GM12878 (cell line): ENCODE measurements at regions not wholly inside any gene's neighbourhood (a gene's known extent, or its start where the extent isn't known, plus 50 kb on each side); places are given as distances from the start of the nearest gene placed in this dataset.

ENCODE experiments used
- ATAC-seq: fragments of 200-7000 bp; cut with Tn5 transposase; 3 replicates; pipeline ENCODE4 v1.9.1; 2020; ENCODE audit warnings: mild to moderate bottlenecking, moderate library complexity
- BruUV-seq: library from RNA; stranded (reverse); fragments of 400-500 nt; replicated peaks from 2 replicates; lab custom pipeline; 2021; lab: Mats Ljungman, UMichigan
- CTCF ChIA-PET: fragments of 300-600 bp; sonication (Branson Sonifier 250); formaldehyde crosslinking; extraction: SDS; loops from one replicate; lab custom pipeline; 2021; ENCODE audit warnings: inconsistent platforms; lab: Yijun Ruan, JAX
- POLR2A ChIA-PET: fragments of 350-600 bp; formaldehyde crosslinking; extraction: SDS; loops from one replicate; lab custom pipeline; 2021; ENCODE audit warnings: inconsistent platforms; lab: Charles Lee
- RAD21 ChIA-PET: fragments of 300-600 bp; sonication (Branson Sonifier 250); formaldehyde crosslinking; loops from one replicate; lab custom pipeline; 2023; ENCODE audit warnings: antibody characterized with exemption; ENCODE audit not compliant: unreplicated experiment; lab: Charles Lee
- SMC1A ChIA-PET: fragments of 300-600 bp; sonication (Branson Sonifier 250); formaldehyde crosslinking; loops from one replicate; lab custom pipeline; 2023; ENCODE audit not compliant: unreplicated experiment, uncharacterized antibody; lab: Charles Lee
- DNase-seq: peaks from one replicate; pipeline ENCODE4 v3.0.0-alpha.2; 2011; ENCODE audit warnings: low read depth, low spot score
- FAIRE-seq: peaks from 3 replicates; lab custom pipeline; 2011; peaks lifted over from hg19 to GRCh38; lab: Jason Lieb, UNC
- H2AFZ ChIP-seq: 2 replicates; pipeline ENCODE4 v1.6.0; 2011; ENCODE audit warnings: low read depth, low read length, control low read depth; ENCODE audit not compliant: control insufficient read depth
- H3K27ac ChIP-seq: 2 replicates; pipeline ENCODE4 v1.5.1; 2011; ENCODE audit warnings: control low read depth; ENCODE audit not compliant: control insufficient read depth, insufficient read depth
- H3K27me3 ChIP-seq, 2 experiments: replicated peaks in 1 of 2; 2 replicates each; pipeline versions ENCODE4 v1.6.0 to v1.6.1; 2011; ENCODE audit warnings: low read length in 1 of 2; ENCODE audit not compliant: control insufficient read depth in 2 of 2, insufficient read depth in 2 of 2
- H3K36me3 ChIP-seq, 2 experiments: 2 replicates each; pipeline ENCODE4 v1.5.1; 2011; ENCODE audit warnings: low read length in 1 of 2; ENCODE audit not compliant: control insufficient read depth in 2 of 2, insufficient read depth in 2 of 2
- H3K4me1 ChIP-seq: 2 replicates; pipeline ENCODE4 v1.6.1; 2011; ENCODE audit warnings: mild to moderate bottlenecking, low read length, moderate library complexity, mixed read lengths; ENCODE audit not compliant: control insufficient read depth, insufficient read depth
- H3K4me2 ChIP-seq: 2 replicates; pipeline ENCODE4 v1.6.0; 2011; ENCODE audit warnings: control low read depth; ENCODE audit not compliant: control insufficient read depth, insufficient read depth
- H3K4me3 ChIP-seq: fragments of 200-600 bp; sonication (generic); 2 replicates; pipeline ENCODE4 v1.5.1; 2016
- H3K79me2 ChIP-seq: 2 replicates; pipeline ENCODE4 v1.6.0; 2011; ENCODE audit warnings: low read length; ENCODE audit not compliant: control insufficient read depth, insufficient read depth
- H3K9ac ChIP-seq: 2 replicates; pipeline ENCODE4 v1.8.0; 2011; ENCODE audit warnings: low read length, control low read depth, mixed read lengths; ENCODE audit not compliant: control insufficient read depth, insufficient read depth
- H3K9me3 ChIP-seq: replicated peaks from 3 replicates; pipeline ENCODE4 v1.5.1; 2011; ENCODE audit warnings: mild to moderate bottlenecking, low read length; ENCODE audit not compliant: control insufficient read depth, insufficient read depth
- H4K20me1 ChIP-seq: 2 replicates; pipeline ENCODE4 v1.6.0; 2011; ENCODE audit not compliant: control insufficient read depth, insufficient read depth
- BHLHE40 ChIP-seq, 2 experiments: fragments of 450-650 bp in 1 of 2; IDR thresholded peaks; 2 replicates each; pipeline ENCODE4 v1.6.1; 2011 to 2017; ENCODE audit warnings: low read depth in 2 of 2, borderline replicate concordance in 1 of 2, improper control_type of control experiment in 1 of 2, low read length in 1 of 2, mild to moderate bottlenecking in 1 of 2
- DPF2 ChIP-seq: fragments of 450-650 bp; IDR thresholded peaks from 2 replicates; pipeline ENCODE4 v1.6.1; 2017; ENCODE audit warnings: mild to moderate bottlenecking
- JUND ChIP-seq: IDR thresholded peaks from 2 replicates; pipeline ENCODE4 v1.6.1; 2012; ENCODE audit warnings: low read depth, mild to moderate bottlenecking, low read length, improper control_type of control experiment, moderate library complexity
- KLF5 ChIP-seq: fragments of 450-650 bp; IDR thresholded peaks from 2 replicates; pipeline ENCODE4 v1.6.1; 2014; ENCODE audit warnings: mild to moderate bottlenecking; ENCODE audit not compliant: partially characterized antibody
- MEF2B ChIP-seq: fragments of 450-650 bp; IDR thresholded peaks from 2 replicates; pipeline ENCODE4 v1.6.1; 2018; ENCODE audit warnings: mild to moderate bottlenecking, moderate library complexity; ENCODE audit not compliant: partially characterized antibody, poor library complexity, severe bottlenecking
- NFYB ChIP-seq: IDR thresholded peaks from 2 replicates; pipeline ENCODE4 v1.6.1; 2011; ENCODE audit warnings: low read depth, mild to moderate bottlenecking, low read length, improper control_type of control experiment, moderate library complexity; ENCODE audit not compliant: insufficient read depth
- NR2F1 ChIP-seq: fragments of 450-650 bp; conservative IDR thresholded peaks from 2 replicates; pipeline ENCODE4 v1.6.1; 2017; ENCODE audit warnings: mild to moderate bottlenecking
- PBX3 ChIP-seq: IDR thresholded peaks from 2 replicates; pipeline ENCODE4 v1.6.1; 2011; ENCODE audit warnings: mild to moderate bottlenecking, low read depth, low read length, moderate library complexity; ENCODE audit not compliant: insufficient replicate concordance
- RAD51 ChIP-seq: fragments of 450-650 bp; IDR thresholded peaks from 2 replicates; pipeline ENCODE4 v1.6.1; 2016; ENCODE audit warnings: moderate library complexity, mild to moderate bottlenecking, inconsistent platforms
- RBBP5 ChIP-seq: fragments of 200-600 bp; sonication (generic); conservative IDR thresholded peaks from 2 replicates; pipeline ENCODE4 v1.6.1; 2016
- SIX5 ChIP-seq: IDR thresholded peaks from 2 replicates; pipeline ENCODE4 v1.6.1; 2011; ENCODE audit warnings: mild to moderate bottlenecking, low read depth, low read length, moderate library complexity; ENCODE audit not compliant: severe bottlenecking
- SKIL ChIP-seq: fragments of 450-650 bp; IDR thresholded peaks from 2 replicates; pipeline ENCODE4 v1.6.1; 2017; ENCODE audit warnings: mild to moderate bottlenecking, low read depth, inconsistent platforms; ENCODE audit not compliant: poor library complexity, severe bottlenecking
- SMAD5 ChIP-seq: IDR thresholded peaks from 2 replicates; pipeline ENCODE4 v1.6.1; 2016; ENCODE audit warnings: antibody characterized with exemption, low read depth
- STAT1 ChIP-seq: fragments of 450-650 bp; conservative IDR thresholded peaks from 2 replicates; pipeline ENCODE4 v1.6.1; 2014; ENCODE audit warnings: antibody characterized with exemption, mild to moderate bottlenecking
- TCF7 ChIP-seq: IDR thresholded peaks from 2 replicates; pipeline ENCODE4 v1.6.1; 2014; ENCODE audit warnings: antibody characterized with exemption, borderline replicate concordance
- USF1 ChIP-seq: IDR thresholded peaks from 2 replicates; pipeline ENCODE4 v1.6.1; 2011; ENCODE audit warnings: borderline replicate concordance, low read depth, mild to moderate bottlenecking, moderate library complexity, mixed read lengths, low read length; ENCODE audit not compliant: insufficient read depth; ENCODE audit errors: extremely low read length
- WRNIP1 ChIP-seq: IDR thresholded peaks from 2 replicates; pipeline ENCODE4 v1.6.1; 2011; ENCODE audit warnings: low read depth, low read length, improper control_type of control experiment, borderline replicate concordance
- in situ Hi-C: fragments of 300-500 bp; cut with MboI; formaldehyde crosslinking; loops from 9 replicates; pipeline ENCODE4 v1.14.3; 2018; ENCODE audit warnings: mixed read lengths
- intact Hi-C: fragments of 100-400 bp; cut with micrococcal nuclease; formaldehyde crosslinking; loops from one replicate; pipeline ENCODE4 v1.14.2; 2022; ENCODE audit not compliant: unreplicated experiment
- TF ChIP-seq, protein P1 (sequence below): fragments of 450-650 bp; formaldehyde crosslinking; IDR thresholded peaks from 2 replicates; pipeline ENCODE4 v1.5.0; 2022; ENCODE audit warnings: mild to moderate bottlenecking, missing genetic modification characterization

DNA sequence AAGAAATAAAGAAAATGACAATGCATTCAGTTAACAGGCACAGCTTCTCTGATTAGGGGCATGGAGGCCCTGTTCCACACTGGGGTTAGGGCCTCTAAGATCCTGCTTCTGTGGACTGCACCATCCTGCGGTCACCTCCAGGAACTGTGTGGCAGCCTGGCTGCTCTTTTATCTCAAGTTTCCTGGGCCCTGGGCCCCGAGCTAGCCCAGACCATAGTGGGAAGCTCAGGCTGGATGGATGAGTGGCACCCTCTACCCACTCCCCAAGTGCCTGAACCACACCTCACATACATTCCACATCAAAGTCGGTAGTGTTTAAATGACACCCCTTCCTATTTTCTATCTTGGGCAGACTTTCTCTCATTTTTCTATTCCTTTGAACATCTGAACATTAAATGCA, 461.5 kb upstream of the MKI67 start (continued):
- TF ChIP-seq JUND (no peak), SKIL (no peak), KLF5 (no peak), BHLHE40 (IDR thresholded peaks at IDR 0.05; ENCODE audit: borderline replicate concordance in 1 of 2, low read depth in 2 of 2, low read length in 1 of 2) (no peak), NFYB (no peak), SIX5 (no peak)
- TF ChIP-seq, all 136 proteins: peak for 0

- CTCF ChIA-PET = no interaction called here
- RAD21 ChIA-PET = no interaction called here
- Histone ChIP-seq H3K9ac (no peak overlapping the region), H3K36me3 (no peaks in the 10 kb centered on the region), H2AFZ (no peak overlapping the region), H3K27ac (no peak overlapping the region), H3K9me3 (no peaks in the 10 kb centered on the region), H3K79me2 (no peaks in the 10 kb centered on the region), H3K4me1 (no peaks in the 10 kb centered on the region), H3K4me3 (no peak overlapping the region), H3K4me2 (no peak overlapping the region), H3K27me3 (no peaks in the 10 kb centered on the region), H4K20me1 (no peaks in the 10 kb centered on the region)
- ATAC-seq (no peak), FAIRE-seq (no peak), DNase-seq (no peak)
- SMC1A ChIA-PET = no interaction called here
- intact Hi-C loops = no loop called here
- POLR2A ChIA-PET = no interaction called here
- no TSS peak for BruUV-seq
- in situ Hi-C loops = no loop called here
- TF ChIP-seq DPF2 (no peak), RBBP5 (no peak), WRNIP1 (no peak), MEF2B (no peak), TCF7 (no peak), STAT1 (no peak), NR2F1 (no peak), RAD51 (no peak), USF1 (no peak), PBX3 (no peak), SMAD5 (no peak)
- TF ChIP-seq, protein P1, sequence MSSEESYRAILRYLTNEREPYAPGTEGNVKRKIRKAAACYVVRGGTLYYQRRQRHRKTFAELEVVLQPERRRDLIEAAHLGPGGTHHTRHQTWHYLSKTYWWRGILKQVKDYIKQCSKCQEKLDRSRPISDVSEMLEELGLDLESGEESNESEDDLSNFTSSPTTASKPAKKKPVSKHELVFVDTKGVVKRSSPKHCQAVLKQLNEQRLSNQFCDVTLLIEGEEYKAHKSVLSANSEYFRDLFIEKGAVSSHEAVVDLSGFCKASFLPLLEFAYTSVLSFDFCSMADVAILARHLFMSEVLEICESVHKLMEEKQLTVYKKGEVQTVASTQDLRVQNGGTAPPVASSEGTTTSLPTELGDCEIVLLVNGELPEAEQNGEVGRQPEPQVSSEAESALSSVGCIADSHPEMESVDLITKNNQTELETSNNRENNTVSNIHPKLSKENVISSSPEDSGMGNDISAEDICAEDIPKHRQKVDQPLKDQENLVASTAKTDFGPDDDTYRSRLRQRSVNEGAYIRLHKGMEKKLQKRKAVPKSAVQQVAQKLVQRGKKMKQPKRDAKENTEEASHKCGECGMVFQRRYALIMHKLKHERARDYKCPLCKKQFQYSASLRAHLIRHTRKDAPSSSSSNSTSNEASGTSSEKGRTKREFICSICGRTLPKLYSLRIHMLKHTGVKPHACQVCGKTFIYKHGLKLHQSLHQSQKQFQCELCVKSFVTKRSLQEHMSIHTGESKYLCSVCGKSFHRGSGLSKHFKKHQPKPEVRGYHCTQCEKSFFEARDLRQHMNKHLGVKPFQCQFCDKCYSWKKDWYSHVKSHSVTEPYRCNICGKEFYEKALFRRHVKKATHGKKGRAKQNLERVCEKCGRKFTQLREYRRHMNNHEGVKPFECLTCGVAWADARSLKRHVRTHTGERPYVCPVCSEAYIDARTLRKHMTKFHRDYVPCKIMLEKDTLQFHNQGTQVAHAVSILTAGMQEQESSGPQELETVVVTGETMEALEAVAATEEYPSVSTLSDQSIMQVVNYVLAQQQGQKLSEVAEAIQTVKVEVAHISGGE = no peak
These were observed 462.2 kb upstream of the MKI67 start for GRCh38 chr10:128588402-128588801.
